ENCODE measurements at regions not wholly inside any gene's neighbourhood (a gene's known extent, or its start where the extent isn't known, plus 50 kb on each side); places are given as distances from the start of the nearest gene placed in this dataset.

GRCh38 chr5:72561148-72561972 lies 54.1 kb upstream of the ZNF366 start:
- Histone ChIP-seq H3K9ac (no peak overlapping the region), H3K27me3 (ENCODE audit: insufficient read depth) (no peaks in the 10 kb centered on the region), H3K79me2 (ENCODE audit: insufficient read depth) (no peaks in the 10 kb centered on the region), H3K9me2 (no peaks in the 10 kb centered on the region), H3K27ac (ENCODE audit: low read depth in 2 of 2, low read length in 1 of 2) (no peak overlapping the region), H3K4me1 (ENCODE audit: control insufficient read depth in 1 of 2, insufficient read depth in 2 of 2, low read depth in 1 of 2, low read length in 1 of 2) (peaks cover 0 to 8% of the 10 kb centered on the region in 2 experiments; a peak in 1 of 4 replicates), H4K20me1 (ENCODE audit: insufficient read depth) (no peaks in the 10 kb centered on the region), H3K4me2 (no peak overlapping the region), H2AFZ (ENCODE audit: low read depth) (no peak overlapping the region), H3F3A (replicated peaks; ENCODE audit: insufficient read depth) (no peaks in the 10 kb centered on the region), H3K9me3 (no peaks in the 10 kb centered on the region), H3K4me3 (ENCODE audit: low read depth in 2 of 2, low read length in 1 of 2) (no peak overlapping the region), H3K36me3 (replicated peaks in 1 of 2; ENCODE audit: control insufficient read depth in 1 of 2, insufficient read depth in 2 of 2, low read length in 1 of 2) (no peaks in the 10 kb centered on the region)
- no peak for DNase-seq
- CTCF ChIA-PET = no interaction called here
- POLR2A ChIA-PET = no interaction called here
- WGBS (ENCODE audit: low lambda C conversion rate) = 88% methylated on average over 5 of the region's 5 CpGs
- TF ChIP-seq EZH2phosphoT487 (IDR thresholded peaks at IDR 0.05; ENCODE audit: borderline replicate concordance, low read depth) (no peak), SIN3A (IDR thresholded peaks at IDR 0.05; ENCODE audit: borderline replicate concordance, low read depth, low read length) (no peak), NRF1 (IDR thresholded peaks at IDR 0.05; ENCODE audit: low read depth, low read length) (no peak), MEF2A (IDR thresholded peaks at IDR 0.05; ENCODE audit: borderline replicate concordance, low read depth) (no peak), RFX5 (IDR thresholded peaks at IDR 0.05; ENCODE audit: low read length) (no peak), TAF1 (IDR thresholded peaks at IDR 0.05; ENCODE audit: borderline replicate concordance, low read depth, low read length) (no peak), ELF1 (IDR thresholded peaks at IDR 0.05) (no peak), USF1 (IDR thresholded peaks at IDR 0.05; ENCODE audit: borderline replicate concordance, low read depth) (no peak)
- TF ChIP-seq, protein P1, sequence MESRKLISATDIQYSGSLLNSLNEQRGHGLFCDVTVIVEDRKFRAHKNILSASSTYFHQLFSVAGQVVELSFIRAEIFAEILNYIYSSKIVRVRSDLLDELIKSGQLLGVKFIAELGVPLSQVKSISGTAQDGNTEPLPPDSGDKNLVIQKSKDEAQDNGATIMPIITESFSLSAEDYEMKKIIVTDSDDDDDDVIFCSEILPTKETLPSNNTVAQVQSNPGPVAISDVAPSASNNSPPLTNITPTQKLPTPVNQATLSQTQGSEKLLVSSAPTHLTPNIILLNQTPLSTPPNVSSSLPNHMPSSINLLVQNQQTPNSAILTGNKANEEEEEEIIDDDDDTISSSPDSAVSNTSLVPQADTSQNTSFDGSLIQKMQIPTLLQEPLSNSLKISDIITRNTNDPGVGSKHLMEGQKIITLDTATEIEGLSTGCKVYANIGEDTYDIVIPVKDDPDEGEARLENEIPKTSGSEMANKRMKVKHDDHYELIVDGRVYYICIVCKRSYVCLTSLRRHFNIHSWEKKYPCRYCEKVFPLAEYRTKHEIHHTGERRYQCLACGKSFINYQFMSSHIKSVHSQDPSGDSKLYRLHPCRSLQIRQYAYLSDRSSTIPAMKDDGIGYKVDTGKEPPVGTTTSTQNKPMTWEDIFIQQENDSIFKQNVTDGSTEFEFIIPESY (IDR thresholded peaks at IDR 0.05; ENCODE audit: borderline replicate concordance, low read depth) = no peak

DNA sequence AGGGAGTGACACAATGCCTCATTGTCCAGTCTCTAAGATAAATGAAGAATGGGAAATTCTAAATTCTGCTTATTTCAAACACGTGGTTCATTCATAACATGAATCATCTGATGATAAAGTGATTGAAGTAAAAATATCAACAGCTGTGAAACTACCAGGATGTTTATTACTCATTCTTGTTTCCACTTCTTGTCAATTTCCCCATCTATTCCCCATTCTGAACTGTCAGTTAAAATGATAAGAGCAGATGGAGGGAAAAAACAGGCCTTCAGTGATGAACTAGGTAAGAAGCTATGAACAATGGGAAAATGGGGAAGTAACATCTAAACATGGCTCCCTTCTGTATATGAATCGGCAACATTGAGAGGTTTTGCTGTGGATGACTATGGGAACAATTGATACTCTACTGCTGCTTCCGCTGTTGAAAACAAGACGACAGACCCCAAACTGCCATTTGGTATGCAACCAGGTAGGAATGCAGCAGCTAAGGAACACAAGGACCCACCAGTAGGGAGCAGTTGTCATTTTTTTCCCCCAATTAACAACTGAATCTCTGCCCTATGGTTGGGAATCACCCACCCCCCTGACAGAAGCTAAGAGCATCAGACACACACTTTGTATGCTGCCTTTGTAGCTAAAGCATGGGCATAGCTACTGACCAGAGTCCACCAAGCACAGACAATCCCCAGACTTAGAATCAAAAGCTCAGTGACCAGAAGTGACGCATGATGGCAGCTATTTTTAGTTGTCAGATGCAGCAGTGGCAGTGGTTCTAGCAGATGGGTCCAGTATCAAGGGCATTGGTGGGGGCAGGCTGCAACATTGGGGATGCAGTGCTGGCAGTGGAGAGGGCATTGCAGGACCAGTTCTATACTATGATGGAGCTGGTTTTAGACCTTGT lies 52.9 kb upstream of the ZNF366 start:
- Histone ChIP-seq H3K4me3 (ENCODE audit: low read depth in 2 of 2, low read length in 1 of 2) (no peak overlapping the region), H3K27ac (ENCODE audit: low read depth in 2 of 2, low read length in 1 of 2) (no peak overlapping the region), H3K36me3 (replicated peaks in 1 of 2; ENCODE audit: control insufficient read depth in 1 of 2, insufficient read depth in 2 of 2, low read length in 1 of 2) (no peaks in the 10 kb centered on the region), H3K4me2 (no peak overlapping the region), H3K79me2 (ENCODE audit: insufficient read depth) (no peaks in the 10 kb centered on the region), H2AFZ (ENCODE audit: low read depth) (no peak overlapping the region), H3K9ac (no peak overlapping the region), H4K20me1 (ENCODE audit: insufficient read depth) (no peaks in the 10 kb centered on the region), H3K27me3 (ENCODE audit: insufficient read depth) (no peaks in the 10 kb centered on the region), H3K9me3 (no peaks in the 10 kb centered on the region), H3K9me2 (no peaks in the 10 kb centered on the region), H3F3A (replicated peaks; ENCODE audit: insufficient read depth) (no peaks in the 10 kb centered on the region), H3K4me1 (ENCODE audit: control insufficient read depth in 1 of 2, insufficient read depth in 2 of 2, low read depth in 1 of 2, low read length in 1 of 2) (peaks cover 0 to 8% of the 10 kb centered on the region in 2 experiments; a peak in 1 of 4 replicates)
- DNase-seq = no peak
- WGBS (ENCODE audit: low lambda C conversion rate) = 87% methylated on average over 4 of the region's 5 CpGs
- ChIA-PET CTCF (interaction anchor here (1.0 to 1.3 kb wide), 2 partner anchors 51 to 204 kb away, joined by 3 to 4 read pairs; no protein-coding TSS in a partner anchor), POLR2A (no interaction called here)
- TF ChIP-seq USF2 (IDR thresholded peaks at IDR 0.05; ENCODE audit: borderline replicate concordance, low read depth, low read length) (no peak), USF1 (IDR thresholded peaks at IDR 0.05; ENCODE audit: borderline replicate concordance, low read depth) (no peak), NRF1 (IDR thresholded peaks at IDR 0.05; ENCODE audit: low read depth, low read length) (no peak), POLR2AphosphoS5 (IDR thresholded peaks at IDR 0.05; ENCODE audit: low read depth, low read length) (no peak), CHD2 (IDR thresholded peaks at IDR 0.05; ENCODE audit: low read length, partially characterized antibody) (no peak), SMC3 (IDR thresholded peaks at IDR 0.05; ENCODE audit: low read depth, low read length) (no peak), MEF2A (IDR thresholded peaks at IDR 0.05; ENCODE audit: borderline replicate concordance, low read depth) (no peak), EP300 (IDR thresholded peaks at IDR 0.05; ENCODE audit: borderline replicate concordance in 1 of 2, low read depth in 1 of 2, low read length in 1 of 2) (no peak), GATA2 (CRISPR knock-in tag; IDR thresholded peaks at IDR 0.05) (no peak), SIN3A (IDR thresholded peaks at IDR 0.05; ENCODE audit: borderline replicate concordance, low read depth, low read length) (no peak)
- TF ChIP-seq, protein P2, sequence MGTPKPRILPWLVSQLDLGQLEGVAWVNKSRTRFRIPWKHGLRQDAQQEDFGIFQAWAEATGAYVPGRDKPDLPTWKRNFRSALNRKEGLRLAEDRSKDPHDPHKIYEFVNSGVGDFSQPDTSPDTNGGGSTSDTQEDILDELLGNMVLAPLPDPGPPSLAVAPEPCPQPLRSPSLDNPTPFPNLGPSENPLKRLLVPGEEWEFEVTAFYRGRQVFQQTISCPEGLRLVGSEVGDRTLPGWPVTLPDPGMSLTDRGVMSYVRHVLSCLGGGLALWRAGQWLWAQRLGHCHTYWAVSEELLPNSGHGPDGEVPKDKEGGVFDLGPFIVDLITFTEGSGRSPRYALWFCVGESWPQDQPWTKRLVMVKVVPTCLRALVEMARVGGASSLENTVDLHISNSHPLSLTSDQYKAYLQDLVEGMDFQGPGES (IDR thresholded peaks at IDR 0.05; ENCODE audit: low read depth, low read length) = no peak
- TF ChIP-seq, protein P3, sequence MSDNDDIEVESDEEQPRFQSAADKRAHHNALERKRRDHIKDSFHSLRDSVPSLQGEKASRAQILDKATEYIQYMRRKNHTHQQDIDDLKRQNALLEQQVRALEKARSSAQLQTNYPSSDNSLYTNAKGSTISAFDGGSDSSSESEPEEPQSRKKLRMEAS (IDR thresholded peaks at IDR 0.05; ENCODE audit: low read depth) = no peak
